Mucosa of rectum (tissue), 2 donors: ENCODE measurements at regions not wholly inside any gene's neighbourhood (a gene's known extent, or its start where the extent isn't known, plus 50 kb on each side); places are given as distances from the start of the nearest gene placed in this dataset.

Source experiments
- H3K27ac ChIP-seq, 2 donors: one replicate each; pipeline ENCODE4 v1.7.0; 2013; ENCODE audit warnings: inconsistent platforms in 2 of 2, low read depth in 2 of 2, low read length in 2 of 2
- H3K27me3 ChIP-seq, 2 donors: one replicate each; pipeline ENCODE4 v1.7.0; 2013; ENCODE audit warnings: low read length in 2 of 2; ENCODE audit not compliant: control insufficient read depth in 2 of 2, insufficient read depth in 2 of 2
- H3K36me3 ChIP-seq, 2 donors: one replicate each; pipeline ENCODE4 v1.7.0; 2013; ENCODE audit warnings: low read length in 2 of 2; ENCODE audit not compliant: control insufficient read depth in 2 of 2, insufficient read depth in 2 of 2
- H3K4me1 ChIP-seq, 2 donors: one replicate each; pipeline ENCODE4 v1.7.0; 2013; ENCODE audit warnings: low read length in 2 of 2, mild to moderate bottlenecking in 1 of 2; ENCODE audit not compliant: control insufficient read depth in 2 of 2, insufficient read depth in 2 of 2
- H3K4me3 ChIP-seq, 2 donors: one replicate each; pipeline ENCODE4 v1.7.0; 2013; ENCODE audit warnings: low read length in 2 of 2
- H3K9ac ChIP-seq, 2 donors: one replicate each; pipeline ENCODE4 v1.7.0; 2013; ENCODE audit warnings: low read length in 2 of 2, low read depth in 1 of 2, mild to moderate bottlenecking in 1 of 2
- H3K9me3 ChIP-seq, 2 donors: one replicate each; pipeline ENCODE4 v1.7.0; 2013; ENCODE audit warnings: low read length in 2 of 2; ENCODE audit not compliant: control insufficient read depth in 2 of 2
- donor health status: healthy.
- donor health status: Normal muscosa, but diverticular disease.

DNA sequence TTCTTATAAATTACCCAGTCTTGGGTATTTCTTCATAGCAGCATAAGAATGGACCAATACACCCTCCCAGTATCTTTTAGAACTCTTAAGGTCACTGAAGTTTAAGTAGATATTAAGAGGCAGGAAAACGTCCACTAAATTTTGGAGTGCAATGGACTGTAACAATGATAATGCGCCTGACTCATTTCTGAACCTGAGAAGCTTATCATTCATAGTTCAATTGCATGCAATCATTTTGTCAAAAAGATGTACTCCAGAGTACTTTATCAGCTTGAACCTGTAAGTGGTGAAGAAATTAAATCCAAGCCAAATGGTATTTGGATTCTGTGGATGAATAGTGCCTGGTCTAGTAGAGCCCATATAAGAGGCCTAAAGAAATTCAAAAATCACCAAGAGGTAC lies 196.5 kb upstream of the CDH9 start:
- Histone ChIP-seq H3K36me3 (no peaks in the 10 kb centered on the region), H3K9me3 (no peaks in the 10 kb centered on the region), H3K4me1 (no peaks in the 10 kb centered on the region), H3K9ac (no peak overlapping the region), H3K27me3 (no peaks in the 10 kb centered on the region), H3K4me3 (no peak overlapping the region), H3K27ac (no peak overlapping the region)

DNA sequence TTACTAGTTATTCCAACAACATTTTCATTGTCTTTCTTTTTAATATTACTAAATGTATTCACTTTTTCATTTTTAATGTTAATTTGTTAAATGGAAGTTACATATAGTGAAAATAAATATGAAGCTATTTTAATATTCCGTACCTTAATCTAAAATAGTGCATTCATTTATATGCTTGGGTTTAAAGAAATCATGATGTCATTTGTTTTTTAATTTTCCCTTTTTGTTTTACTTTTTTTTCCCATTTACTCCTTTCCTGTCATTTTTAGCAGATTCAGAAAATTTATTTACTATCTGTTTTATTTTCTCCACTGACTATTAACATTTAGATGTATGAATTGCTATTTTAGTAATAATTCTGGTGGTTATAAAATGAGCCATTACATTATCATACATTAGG lies 183.0 kb upstream of the CDH9 start:
- H3K27ac ChIP-seq: no peak overlapping the region

DNA sequence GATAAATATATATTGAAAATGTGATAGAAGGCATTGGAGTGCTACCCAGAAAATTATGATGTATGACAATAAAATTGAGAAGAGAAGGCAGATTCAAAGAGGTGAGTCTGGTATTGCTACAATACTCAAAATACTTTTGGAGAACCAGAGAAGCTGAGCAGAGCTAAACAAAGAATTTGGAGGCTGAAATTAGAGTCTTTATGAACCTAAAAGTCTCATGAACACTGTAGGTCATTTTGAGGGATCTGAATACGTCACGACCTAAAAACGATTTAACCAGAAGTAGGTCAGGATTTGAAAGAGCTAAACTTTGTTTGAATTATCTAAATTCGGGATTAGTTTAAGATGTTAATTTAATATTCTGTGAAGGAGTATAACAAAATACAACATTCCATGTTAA lies 182.4 kb upstream of the CDH9 start:
- H3K9ac ChIP-seq: no peak overlapping the region
- H3K27ac ChIP-seq: no peak overlapping the region
- no peaks in the 10 kb centered on the region for H3K9me3 ChIP-seq
- no peaks in the 10 kb centered on the region for H3K36me3 ChIP-seq
- no peaks in the 10 kb centered on the region for H3K4me1 ChIP-seq
- no peaks in the 10 kb centered on the region for H3K27me3 ChIP-seq
- H3K4me3 ChIP-seq: no peak overlapping the region

More for the DNA sequence above, 183.0 kb upstream of the CDH9 start:
- Histone ChIP-seq H3K27me3 (no peaks in the 10 kb centered on the region), H3K9me3 (no peaks in the 10 kb centered on the region), H3K36me3 (no peaks in the 10 kb centered on the region), H3K9ac (no peak overlapping the region), H3K4me1 (no peaks in the 10 kb centered on the region), H3K4me3 (no peak overlapping the region)

DNA sequence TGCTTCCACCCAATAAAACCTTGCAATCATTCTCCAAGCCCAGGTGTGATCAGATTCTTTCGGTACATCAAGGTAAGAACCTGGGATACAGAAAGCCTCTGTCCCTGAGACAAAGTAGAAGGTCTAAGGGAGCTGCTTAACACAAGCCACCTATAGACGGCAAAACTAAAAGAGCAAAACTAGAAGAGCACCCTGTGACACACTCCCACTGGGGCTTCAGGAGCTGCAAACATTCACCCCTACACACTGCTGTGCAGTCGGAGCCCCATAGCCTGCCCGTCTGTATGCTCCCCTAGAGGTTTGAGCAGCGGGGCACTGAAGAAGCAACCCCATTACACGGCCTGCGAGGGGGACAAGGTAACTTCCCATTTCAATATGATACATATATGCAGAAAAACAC lies 179.6 kb upstream of the CDH9 start:
- Histone ChIP-seq H3K27me3 (no peaks in the 10 kb centered on the region), H3K9ac (no peak overlapping the region), H3K4me3 (no peak overlapping the region), H3K27ac (no peak overlapping the region), H3K4me1 (no peaks in the 10 kb centered on the region), H3K36me3 (no peaks in the 10 kb centered on the region), H3K9me3 (no peaks in the 10 kb centered on the region)

DNA sequence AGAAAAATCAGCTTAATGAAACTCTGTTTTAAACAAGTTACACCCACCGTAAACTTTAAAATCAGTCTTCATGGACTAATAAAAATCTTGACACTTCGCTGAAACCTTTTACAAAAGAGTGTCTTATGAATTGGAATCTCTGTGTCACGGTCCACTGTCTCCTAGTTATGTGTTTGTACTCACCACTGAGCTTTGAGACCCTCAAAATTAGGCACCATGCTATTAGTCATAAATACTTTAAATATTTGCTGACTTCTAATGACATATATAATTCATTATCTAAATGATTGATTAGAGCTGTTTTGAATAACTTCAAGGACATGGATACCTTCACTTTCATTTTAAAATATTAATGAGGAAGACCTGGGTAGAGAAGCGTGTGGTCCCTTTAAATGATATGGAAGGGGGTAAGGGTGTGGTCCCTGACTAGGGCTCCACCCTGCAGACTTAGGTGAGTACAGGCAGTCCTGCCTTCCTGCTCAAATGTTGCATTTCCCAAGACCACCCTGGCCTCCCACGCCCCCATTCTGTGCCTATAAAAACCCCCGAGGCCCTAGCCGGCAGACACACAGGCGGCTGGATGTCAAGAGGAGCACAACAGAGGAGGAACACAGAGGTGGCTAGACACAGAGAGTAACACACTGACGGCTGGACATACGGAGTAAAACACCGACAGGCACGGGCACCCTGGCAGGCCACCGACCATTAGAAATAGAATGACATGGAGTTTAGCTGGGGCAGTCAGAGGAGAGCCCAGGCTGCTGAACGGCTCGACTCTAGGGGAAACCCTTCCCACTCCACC lies 179.0 kb upstream of the CDH9 start:
- H3K36me3 ChIP-seq: no peaks in the 10 kb centered on the region
- H3K4me3 ChIP-seq: no peak overlapping the region
- no peak overlapping the region for H3K27ac ChIP-seq
- no peaks in the 10 kb centered on the region for H3K4me1 ChIP-seq
- H3K27me3 ChIP-seq: no peaks in the 10 kb centered on the region
- H3K9me3 ChIP-seq: no peaks in the 10 kb centered on the region
- no peak overlapping the region for H3K9ac ChIP-seq

DNA sequence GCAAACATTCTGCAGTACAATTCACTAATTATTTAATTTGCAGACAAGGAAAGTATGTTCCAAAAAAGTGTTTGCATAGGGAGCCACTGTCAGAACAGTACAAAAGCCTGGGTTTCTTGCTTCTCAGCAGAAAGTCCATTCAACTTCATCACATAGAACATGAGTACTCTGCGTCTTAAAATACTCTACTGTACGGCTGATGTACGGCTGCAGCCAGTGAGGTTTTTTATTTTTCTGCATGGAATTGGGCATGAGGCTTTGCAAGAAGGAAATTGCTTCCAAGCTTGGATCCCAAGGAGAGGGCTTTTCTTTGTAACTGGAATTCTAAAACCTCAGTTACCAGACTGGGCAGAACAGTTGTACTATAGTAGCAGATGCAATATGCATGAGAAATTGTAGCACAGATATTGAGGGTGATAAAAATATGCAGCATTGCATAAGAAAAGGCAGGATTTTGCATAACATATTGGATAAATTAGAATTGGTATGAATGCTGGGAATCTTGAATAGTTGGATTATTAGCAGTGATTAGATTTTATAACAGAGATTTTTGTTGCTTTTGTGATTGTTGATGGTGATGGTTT lies 178.1 kb upstream of the CDH9 start:
- Histone ChIP-seq H3K27me3 (no peaks in the 10 kb centered on the region), H3K36me3 (no peaks in the 10 kb centered on the region), H3K4me3 (no peak overlapping the region), H3K27ac (no peak overlapping the region), H3K9ac (no peak overlapping the region), H3K4me1 (no peaks in the 10 kb centered on the region), H3K9me3 (no peaks in the 10 kb centered on the region)

DNA sequence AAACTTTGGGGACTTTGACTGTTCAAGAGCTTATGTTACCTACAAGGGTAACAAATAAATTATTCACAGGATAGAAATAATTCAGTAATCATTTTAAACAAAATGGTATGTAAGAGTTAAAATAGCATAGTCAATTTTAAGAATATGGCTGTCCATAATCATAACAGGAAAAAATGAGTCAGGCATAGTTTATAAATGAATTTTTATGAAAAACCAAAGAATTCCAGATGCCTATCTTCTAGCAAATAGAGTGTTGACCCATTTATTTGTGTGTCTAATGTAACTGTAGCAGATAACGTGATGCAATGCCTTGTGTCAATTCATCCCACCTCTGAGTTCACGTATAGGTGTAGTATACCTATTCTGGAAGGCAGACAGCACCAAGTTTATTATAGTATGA lies 169.7 kb upstream of the CDH9 start:
- H3K4me1 ChIP-seq: no peaks in the 10 kb centered on the region
- H3K4me3 ChIP-seq: no peak overlapping the region
- no peak overlapping the region for H3K27ac ChIP-seq
- no peaks in the 10 kb centered on the region for H3K36me3 ChIP-seq
- H3K9me3 ChIP-seq: peaks cover 3 to 5% of the 10 kb centered on the region in 2 donors
- no peaks in the 10 kb centered on the region for H3K27me3 ChIP-seq
- H3K9ac ChIP-seq: no peak overlapping the region

DNA sequence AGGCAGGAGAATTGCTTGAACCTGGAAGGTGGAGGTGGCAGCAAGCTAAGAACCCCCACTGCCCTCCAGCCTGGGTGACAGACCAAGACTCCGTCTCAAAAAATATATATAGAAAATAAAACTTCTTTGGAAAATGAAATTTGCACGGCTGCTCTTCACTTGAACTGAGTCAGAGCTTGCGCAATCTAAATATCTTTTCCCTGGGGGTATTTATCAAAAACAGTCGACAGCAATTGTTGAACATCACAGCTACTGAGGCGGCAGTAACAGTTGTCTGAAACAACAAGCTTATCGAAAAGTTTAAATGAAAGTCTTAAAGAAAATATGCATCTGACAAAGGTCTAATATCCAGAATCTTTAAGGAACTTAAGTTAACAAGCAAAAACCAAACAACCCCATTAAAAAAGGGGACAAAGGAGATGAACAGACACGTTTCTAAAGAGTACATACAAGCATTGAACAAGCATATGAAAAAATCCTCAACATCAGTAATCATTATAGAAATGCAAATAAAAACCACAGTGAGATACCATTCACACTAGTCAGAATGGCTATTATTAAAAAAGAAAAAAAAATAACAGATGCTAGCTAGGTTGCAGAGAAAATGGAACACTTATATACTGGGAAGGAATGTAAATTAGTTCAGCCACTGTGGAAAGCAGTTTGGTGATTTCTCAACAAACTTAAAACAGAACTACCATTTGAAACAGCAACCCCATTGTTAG lies 153.6 kb upstream of the CDH9 start:
- Histone ChIP-seq H3K4me3 (no peak overlapping the region), H3K4me1 (no peaks in the 10 kb centered on the region), H3K36me3 (no peaks in the 10 kb centered on the region), H3K9me3 (peaks cover 0 to 2% of the 10 kb centered on the region in 2 donors), H3K27me3 (no peaks in the 10 kb centered on the region), H3K27ac (no peak overlapping the region), H3K9ac (no peak overlapping the region)

DNA sequence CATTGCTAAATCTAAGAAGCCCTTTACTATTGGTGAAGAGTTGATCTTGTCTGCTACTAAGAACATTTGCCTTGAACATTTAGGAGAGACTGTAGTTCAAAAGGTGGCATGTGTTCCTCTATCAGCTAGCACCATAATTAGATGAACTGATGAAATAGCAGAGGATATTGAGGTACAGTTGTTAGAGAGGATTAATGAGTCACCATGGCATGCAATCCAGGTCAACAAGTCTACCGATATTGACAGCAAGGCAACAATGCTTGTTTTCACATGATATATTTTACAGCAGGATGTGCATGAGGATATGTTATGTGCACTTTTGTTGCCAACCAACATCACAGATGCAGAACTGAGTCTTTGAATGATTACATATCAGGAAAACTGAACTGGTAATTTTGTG lies 134.3 kb upstream of the CDH9 start:
- Histone ChIP-seq H3K4me3 (no peak overlapping the region), H3K27me3 (no peaks in the 10 kb centered on the region), H3K4me1 (no peaks in the 10 kb centered on the region), H3K9ac (no peak overlapping the region), H3K36me3 (no peaks in the 10 kb centered on the region), H3K9me3 (no peaks in the 10 kb centered on the region), H3K27ac (no peak overlapping the region)

DNA sequence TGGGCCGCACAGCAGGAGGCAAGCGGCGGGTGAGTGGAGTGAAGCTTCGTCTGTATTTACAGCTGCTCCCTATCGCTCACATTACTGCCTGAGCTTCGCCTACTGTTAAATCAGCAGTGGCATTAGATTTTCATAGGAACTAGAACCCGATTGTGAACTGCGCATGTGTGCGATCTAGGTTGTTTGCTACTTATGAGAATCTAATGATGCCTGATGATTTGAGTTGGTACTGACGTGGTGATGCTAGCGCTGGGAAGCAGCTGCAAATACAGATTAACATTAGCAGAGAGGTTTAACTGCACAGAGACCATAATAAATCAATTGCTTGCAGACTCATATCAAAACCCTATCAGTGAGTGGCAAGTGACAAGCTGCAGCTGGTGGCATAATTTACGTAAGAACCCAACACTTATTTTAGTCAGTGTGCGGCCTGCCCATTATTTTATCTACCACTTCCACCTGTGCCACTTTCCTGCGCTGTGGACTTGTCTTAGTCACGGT lies 133.4 kb upstream of the CDH9 start:
- Histone ChIP-seq H3K4me3 (no peak overlapping the region), H3K9me3 (no peaks in the 10 kb centered on the region), H3K4me1 (no peaks in the 10 kb centered on the region), H3K27me3 (no peaks in the 10 kb centered on the region), H3K9ac (no peak overlapping the region), H3K27ac (no peak overlapping the region), H3K36me3 (no peaks in the 10 kb centered on the region)
